ENCODE measurements at regions not wholly inside any gene's neighbourhood (a gene's known extent, or its start where the extent isn't known, plus 50 kb on each side); places are given as distances from the start of the nearest gene placed in this dataset.

- Histone ChIP-seq H3K27ac (no peak overlapping the region), H3K27me3 (no peaks in the 10 kb centered on the region), H3K4me1 (peaks cover 0 to 18% (median 1%) of the 10 kb centered on the region in 4 donors), H3K4me3 (no peak overlapping the region), H3K9me3 (no peaks in the 10 kb centered on the region), H3K36me3 (no peaks in the 10 kb centered on the region)
- intact Hi-C loops (cut with DNase I; ENCODE audit: low total_unique reads) = no loop called here
- DNase-seq = no peak
- no peak for TF ChIP-seq CTCF (IDR thresholded peaks at IDR 0.05)
Measured at GRCh38 chr10:3900391-3900790, 115.4 kb upstream of the KLF6 start.

- no peaks in the 10 kb centered on the region for H3K27me3 ChIP-seq
- H3K4me1 ChIP-seq = peaks cover 0 to 24% (median 2%) of the 10 kb centered on the region in 4 donors
- no peak overlapping the region for H3K4me3 ChIP-seq
- no peaks in the 10 kb centered on the region for H3K36me3 ChIP-seq
- no peaks in the 10 kb centered on the region for H3K9me3 ChIP-seq
- intact Hi-C loops (cut with DNase I; ENCODE audit: low total_unique reads) = no loop called here
- no peak overlapping the region for H3K27ac ChIP-seq
- TF ChIP-seq CTCF (IDR thresholded peaks at IDR 0.05) = no peak
- no peak for DNase-seq
Measured at GRCh38 chr10:3898821-3899220, 113.8 kb upstream of the KLF6 start.

GRCh38 chr10:3897156-3897555 is 112.1 kb upstream of the KLF6 start:
- DNase-seq = no peak
- H3K9me3 ChIP-seq = no peaks in the 10 kb centered on the region
- no peak overlapping the region for H3K4me3 ChIP-seq
- no peak overlapping the region for H3K27ac ChIP-seq
- no peak for TF ChIP-seq CTCF (IDR thresholded peaks at IDR 0.05)
- H3K27me3 ChIP-seq = no peaks in the 10 kb centered on the region
- H3K4me1 ChIP-seq = peaks cover 0 to 15% (median under 1%) of the 10 kb centered on the region in 4 donors
- H3K36me3 ChIP-seq = no peaks in the 10 kb centered on the region
- intact Hi-C loops (cut with DNase I; ENCODE audit: low total_unique reads) = no loop called here

- peaks cover 0 to 15% (median under 1%) of the 10 kb centered on the region in 4 donors for H3K4me1 ChIP-seq
- H3K4me3 ChIP-seq = no peak overlapping the region
- no peaks in the 10 kb centered on the region for H3K36me3 ChIP-seq
- no peaks in the 10 kb centered on the region for H3K9me3 ChIP-seq
- no peak for TF ChIP-seq CTCF (IDR thresholded peaks at IDR 0.05)
- no peak overlapping the region for H3K27ac ChIP-seq
- intact Hi-C loops (cut with DNase I; ENCODE audit: low total_unique reads) = no loop called here
- DNase-seq = no peak
- no peaks in the 10 kb centered on the region for H3K27me3 ChIP-seq
Measured at GRCh38 chr10:3896161-3896560, 111.2 kb upstream of the KLF6 start.

- DNase-seq = no peak
- no peaks in the 10 kb centered on the region for H3K36me3 ChIP-seq
- TF ChIP-seq CTCF (IDR thresholded peaks at IDR 0.05) = no peak
Measured at GRCh38 chr10:3895045-3895631, 110.1 kb upstream of the KLF6 start.

More at GRCh38 chr10:3895045-3895631, 110.1 kb upstream of the KLF6 start:
- Histone ChIP-seq H3K4me1 (peaks cover 0 to 18% (median under 1%) of the 10 kb centered on the region in 4 donors), H3K27me3 (no peaks in the 10 kb centered on the region), H3K27ac (peak overlapping the region in 1 of 2 donors; percentile 4), H3K9me3 (no peaks in the 10 kb centered on the region), H3K4me3 (no peak overlapping the region)
- intact Hi-C loops (cut with DNase I; ENCODE audit: low total_unique reads) = no loop called here
